ENCODE measurements at regions not wholly inside any gene's neighbourhood (a gene's known extent, or its start where the extent isn't known, plus 50 kb on each side); places are given as distances from the start of the nearest gene placed in this dataset.

GRCh38 chr13:85541476-85541875, 257.7 kb downstream of the SLITRK6 start:
- Histone ChIP-seq H4K20me1 (ENCODE audit: insufficient read depth, low read length, poor library complexity, severe bottlenecking) (no peaks in the 10 kb centered on the region), H3K4me2 (ENCODE audit: low read depth, low read length, poor library complexity, severe bottlenecking) (peak overlapping the region; percentile 56), H2AFZ (ENCODE audit: low read length) (no peak overlapping the region)

GRCh38 chr13:85538957-85539356, 260.3 kb downstream of the SLITRK6 start:
- Histone ChIP-seq H4K20me1 (ENCODE audit: insufficient read depth, low read length, poor library complexity, severe bottlenecking) (no peaks in the 10 kb centered on the region), H3K9me3 (ENCODE audit: insufficient read depth, low read depth, low read length) (peaks cover 4% of the 10 kb centered on the region; the same call in 1 of the 2 replicates), H3K4me3 (ENCODE audit: low read length, poor library complexity, severe bottlenecking) (no peak overlapping the region), H3K9ac (ENCODE audit: low read depth, low read length, poor library complexity, severe bottlenecking) (no peak overlapping the region), H3K27me3 (ENCODE audit: insufficient read depth, low read length, poor library complexity, severe bottlenecking) (no peaks in the 10 kb centered on the region), H3K4me2 (ENCODE audit: low read depth, low read length, poor library complexity, severe bottlenecking) (no peak overlapping the region), H3F3A (ENCODE audit: low read depth) (peaks cover 4% of the 10 kb centered on the region; the same call in 1 of the 2 replicates), H3K4me1 (ENCODE audit: insufficient read depth, low read length, poor library complexity, severe bottlenecking) (peaks cover 39% of the 10 kb centered on the region), H3K79me2 (ENCODE audit: insufficient read depth, low read length) (no peaks in the 10 kb centered on the region), H3K36me3 (ENCODE audit: insufficient read depth, low read length) (no peaks in the 10 kb centered on the region), H3K9me2 (replicated peaks; ENCODE audit: low read depth, low read length) (no peaks in the 10 kb centered on the region), H2AFZ (ENCODE audit: low read length) (no peak overlapping the region)
- TF ChIP-seq EZH2phosphoT487 (IDR thresholded peaks at IDR 0.05; ENCODE audit: borderline replicate concordance) (no peak), CTCF (conservative IDR thresholded peaks at IDR 0.05; ENCODE audit: low read length) (no peak)

More at GRCh38 chr13:85541476-85541875, 257.7 kb downstream of the SLITRK6 start:
- Histone ChIP-seq H3K9me2 (replicated peaks; ENCODE audit: low read depth, low read length) (no peaks in the 10 kb centered on the region), H3K4me3 (ENCODE audit: low read length, poor library complexity, severe bottlenecking) (peak overlapping the region; percentile 39), H3K9ac (ENCODE audit: low read depth, low read length, poor library complexity, severe bottlenecking) (peak overlapping the region; percentile 71), H3K9me3 (ENCODE audit: insufficient read depth, low read depth, low read length) (peaks cover 4% of the 10 kb centered on the region; the same call in 1 of the 2 replicates), H3K36me3 (ENCODE audit: insufficient read depth, low read length) (no peaks in the 10 kb centered on the region), H3K79me2 (ENCODE audit: insufficient read depth, low read length) (no peaks in the 10 kb centered on the region), H3F3A (ENCODE audit: low read depth) (peaks cover 4% of the 10 kb centered on the region; the same call in 1 of the 2 replicates), H3K27me3 (ENCODE audit: insufficient read depth, low read length, poor library complexity, severe bottlenecking) (no peaks in the 10 kb centered on the region), H3K4me1 (ENCODE audit: insufficient read depth, low read length, poor library complexity, severe bottlenecking) (peaks cover 42% of the 10 kb centered on the region)
- TF ChIP-seq CTCF (conservative IDR thresholded peaks at IDR 0.05; ENCODE audit: low read length) (no peak), EZH2phosphoT487 (IDR thresholded peaks at IDR 0.05; ENCODE audit: borderline replicate concordance) (no peak)

- Histone ChIP-seq H3K4me3 (ENCODE audit: low read length, poor library complexity, severe bottlenecking) (no peak overlapping the region), H2AFZ (ENCODE audit: low read length) (no peak overlapping the region), H3K4me1 (ENCODE audit: insufficient read depth, low read length, poor library complexity, severe bottlenecking) (peaks cover 27% of the 10 kb centered on the region), H3K9me2 (replicated peaks; ENCODE audit: low read depth, low read length) (no peaks in the 10 kb centered on the region), H4K20me1 (ENCODE audit: insufficient read depth, low read length, poor library complexity, severe bottlenecking) (no peaks in the 10 kb centered on the region), H3K9me3 (ENCODE audit: insufficient read depth, low read depth, low read length) (peaks cover 4% of the 10 kb centered on the region; the same call in 1 of the 2 replicates), H3K79me2 (ENCODE audit: insufficient read depth, low read length) (no peaks in the 10 kb centered on the region), H3K4me2 (ENCODE audit: low read depth, low read length, poor library complexity, severe bottlenecking) (no peak overlapping the region), H3K9ac (ENCODE audit: low read depth, low read length, poor library complexity, severe bottlenecking) (no peak overlapping the region), H3K27me3 (ENCODE audit: insufficient read depth, low read length, poor library complexity, severe bottlenecking) (no peaks in the 10 kb centered on the region), H3F3A (ENCODE audit: low read depth) (peaks cover 4% of the 10 kb centered on the region; the same call in 1 of the 2 replicates), H3K36me3 (ENCODE audit: insufficient read depth, low read length) (no peaks in the 10 kb centered on the region)
- TF ChIP-seq EZH2phosphoT487 (IDR thresholded peaks at IDR 0.05; ENCODE audit: borderline replicate concordance) = no peak
- no peak for TF ChIP-seq CTCF (conservative IDR thresholded peaks at IDR 0.05; ENCODE audit: low read length)
Measured at GRCh38 chr13:85537601-85538000, 261.6 kb downstream of the SLITRK6 start.
